ENCODE measurements at regions not wholly inside any gene's neighbourhood (a gene's known extent, or its start where the extent isn't known, plus 50 kb on each side); places are given as distances from the start of the nearest gene placed in this dataset.

- H3K9me3 Mint-ChIP-seq, result no peaks in the 10 kb centered on the region
- no peak overlapping the region for H3K4me3 Mint-ChIP-seq
- no peaks in the 10 kb centered on the region for H3K27me3 Mint-ChIP-seq
- no peaks in the 10 kb centered on the region for H3K4me1 Mint-ChIP-seq
- H3K27ac Mint-ChIP-seq, result no peak overlapping the region
- no peaks in the 10 kb centered on the region for H3K36me3 Mint-ChIP-seq
Measured at GRCh38 chr11:129324533-129325175, 51.0 kb upstream of the BARX2 start.

- H3K4me3 Mint-ChIP-seq, result no peak overlapping the region
- H3K27me3 Mint-ChIP-seq, result no peaks in the 10 kb centered on the region
- no peak overlapping the region for H3K27ac Mint-ChIP-seq
- no peaks in the 10 kb centered on the region for H3K36me3 Mint-ChIP-seq
- no peaks in the 10 kb centered on the region for H3K9me3 Mint-ChIP-seq
- H3K4me1 Mint-ChIP-seq, result no peaks in the 10 kb centered on the region
Measured at GRCh38 chr11:129323896-129324502, 51.6 kb upstream of the BARX2 start.

- H3K9me3 Mint-ChIP-seq, result no peaks in the 10 kb centered on the region
- no peaks in the 10 kb centered on the region for H3K36me3 Mint-ChIP-seq
- peaks cover 5% of the 10 kb centered on the region for H3K4me1 Mint-ChIP-seq
- no peak overlapping the region for H3K4me3 Mint-ChIP-seq
- H3K27me3 Mint-ChIP-seq, result no peaks in the 10 kb centered on the region
- no peak overlapping the region for H3K27ac Mint-ChIP-seq
Measured at GRCh38 chr11:129322941-129323340, 52.7 kb upstream of the BARX2 start.

DNA sequence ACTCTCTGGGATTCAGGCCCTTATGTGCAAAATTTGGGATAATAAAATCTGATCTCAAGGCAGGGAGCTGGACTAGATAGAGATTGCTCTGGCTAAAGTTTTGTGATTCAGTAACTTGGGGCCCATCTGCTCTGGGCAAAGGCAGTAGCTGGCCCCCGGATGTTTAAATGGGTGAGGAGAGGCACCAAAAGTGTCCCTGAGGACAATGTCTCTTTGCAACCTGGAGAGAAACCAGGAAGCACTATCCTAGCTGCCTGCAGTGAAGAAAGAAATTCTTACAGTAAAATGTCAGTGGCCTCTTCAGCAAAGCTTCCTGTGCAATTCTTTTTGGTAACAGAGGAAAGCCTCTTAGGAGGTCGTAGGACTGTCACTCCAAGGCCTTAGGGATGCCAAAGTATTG is 54.6 kb upstream of the BARX2 start:
- H3K27me3 Mint-ChIP-seq, result no peaks in the 10 kb centered on the region
- H3K4me3 Mint-ChIP-seq, result no peak overlapping the region
- H3K4me1 Mint-ChIP-seq, result peaks cover 9% of the 10 kb centered on the region
- H3K36me3 Mint-ChIP-seq, result no peaks in the 10 kb centered on the region
- no peak overlapping the region for H3K27ac Mint-ChIP-seq
- no peaks in the 10 kb centered on the region for H3K9me3 Mint-ChIP-seq

- Mint-ChIP-seq H3K4me3 (no peak overlapping the region), H3K27ac (no peak overlapping the region), H3K27me3 (no peaks in the 10 kb centered on the region), H3K36me3 (no peaks in the 10 kb centered on the region), H3K9me3 (no peaks in the 10 kb centered on the region), H3K4me1 (peaks cover 9% of the 10 kb centered on the region)
Measured at GRCh38 chr11:129320494-129320893, 55.2 kb upstream of the BARX2 start.

GRCh38 chr11:129319751-129320150 is 55.9 kb upstream of the BARX2 start:
- no peak overlapping the region for H3K4me3 Mint-ChIP-seq
- H3K27ac Mint-ChIP-seq, result no peak overlapping the region
- H3K27me3 Mint-ChIP-seq, result no peaks in the 10 kb centered on the region
- H3K9me3 Mint-ChIP-seq, result no peaks in the 10 kb centered on the region
- no peaks in the 10 kb centered on the region for H3K36me3 Mint-ChIP-seq
- peaks cover 9% of the 10 kb centered on the region for H3K4me1 Mint-ChIP-seq

- Mint-ChIP-seq H3K27ac (peak overlapping the region; percentile 18), H3K4me1 (peaks cover 9% of the 10 kb centered on the region), H3K4me3 (no peak overlapping the region), H3K36me3 (no peaks in the 10 kb centered on the region), H3K27me3 (no peaks in the 10 kb centered on the region), H3K9me3 (no peaks in the 10 kb centered on the region)
Measured at GRCh38 chr11:129319201-129319600, 56.4 kb upstream of the BARX2 start.

- Mint-ChIP-seq H3K4me1 (peaks cover 9% of the 10 kb centered on the region), H3K27me3 (no peaks in the 10 kb centered on the region), H3K4me3 (no peak overlapping the region), H3K27ac (no peak overlapping the region), H3K9me3 (no peaks in the 10 kb centered on the region), H3K36me3 (no peaks in the 10 kb centered on the region)
Measured at GRCh38 chr11:129317571-129317970, 58.1 kb upstream of the BARX2 start.

DNA sequence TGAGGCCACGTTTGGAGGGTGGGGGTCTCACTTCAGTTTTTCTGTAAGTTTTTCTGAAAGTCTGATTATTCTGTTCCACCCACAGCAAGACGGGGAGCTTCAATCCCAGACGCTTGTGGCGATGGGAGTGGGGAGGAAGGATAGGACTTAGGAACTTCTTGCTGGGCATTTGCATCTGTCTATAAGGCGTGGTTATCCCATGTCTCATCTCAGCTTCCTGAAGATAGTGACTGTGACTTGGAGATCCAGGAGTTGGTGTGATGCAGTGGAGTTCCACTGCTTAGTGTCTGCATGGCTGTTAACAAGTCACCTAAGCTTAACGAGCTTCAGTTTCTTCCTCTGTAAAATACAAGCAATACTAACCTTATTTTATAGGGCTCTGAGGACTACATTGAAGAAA is 58.9 kb upstream of the BARX2 start:
- Mint-ChIP-seq H3K9me3 (no peaks in the 10 kb centered on the region), H3K27me3 (no peaks in the 10 kb centered on the region), H3K4me1 (peaks cover 9% of the 10 kb centered on the region), H3K27ac (no peak overlapping the region), H3K36me3 (no peaks in the 10 kb centered on the region), H3K4me3 (no peak overlapping the region)

GRCh38 chr11:129315781-129316579 is 59.7 kb upstream of the BARX2 start:
- no peak overlapping the region for H3K4me3 Mint-ChIP-seq
- H3K27ac Mint-ChIP-seq, result peak overlapping the region; percentile 61
- peaks cover 9% of the 10 kb centered on the region for H3K4me1 Mint-ChIP-seq
- no peaks in the 10 kb centered on the region for H3K36me3 Mint-ChIP-seq
- H3K27me3 Mint-ChIP-seq, result no peaks in the 10 kb centered on the region
- H3K9me3 Mint-ChIP-seq, result no peaks in the 10 kb centered on the region

- Mint-ChIP-seq H3K9me3 (no peaks in the 10 kb centered on the region), H3K27ac (no peak overlapping the region), H3K4me3 (no peak overlapping the region), H3K27me3 (no peaks in the 10 kb centered on the region), H3K4me1 (peaks cover 9% of the 10 kb centered on the region), H3K36me3 (no peaks in the 10 kb centered on the region)
Measured at GRCh38 chr11:129314371-129314770, 61.3 kb upstream of the BARX2 start.

- peaks cover 9% of the 10 kb centered on the region for H3K4me1 Mint-ChIP-seq
- no peaks in the 10 kb centered on the region for H3K9me3 Mint-ChIP-seq
- H3K4me3 Mint-ChIP-seq, result no peak overlapping the region
Measured at GRCh38 chr11:129313541-129314297, 61.9 kb upstream of the BARX2 start.

DNA sequence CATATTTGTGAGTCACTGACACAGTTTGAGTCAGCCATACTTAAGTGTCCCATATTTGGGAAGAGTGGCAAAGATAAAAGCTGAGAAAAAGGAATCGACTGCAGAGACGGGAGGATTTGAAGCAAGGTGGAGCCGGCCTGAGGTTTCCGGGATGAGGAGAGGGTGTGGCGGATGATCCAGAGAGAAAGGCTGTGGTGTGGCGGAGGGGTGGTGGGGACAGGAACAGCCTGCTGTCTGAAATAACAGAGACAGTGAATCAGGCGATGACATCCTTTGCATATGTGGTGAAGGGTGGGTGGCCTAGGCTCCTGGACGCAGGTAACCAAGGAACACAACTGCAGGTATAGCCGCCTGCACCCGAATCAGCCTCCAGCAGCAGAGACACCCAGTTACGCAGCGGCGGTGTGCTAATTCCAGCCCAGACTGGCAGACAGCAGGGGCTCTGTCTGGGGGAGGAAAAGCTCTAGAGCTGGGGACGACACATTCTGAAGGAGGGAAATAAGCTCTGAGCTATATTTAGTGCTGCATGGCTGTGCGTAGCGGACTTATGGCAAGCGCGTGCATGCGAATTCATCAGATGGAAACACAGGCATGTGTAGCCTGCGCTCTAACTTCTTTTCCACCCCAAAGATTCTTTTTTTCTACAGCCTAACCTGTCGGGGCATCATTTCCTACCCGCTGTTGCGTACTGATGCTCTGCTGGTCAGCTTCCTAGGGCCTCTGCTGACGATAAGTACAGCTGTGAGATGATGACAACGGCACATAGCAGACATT is 62.7 kb upstream of the BARX2 start:
- Mint-ChIP-seq H3K4me3 (no peak overlapping the region), H3K36me3 (no peaks in the 10 kb centered on the region), H3K9me3 (no peaks in the 10 kb centered on the region), H3K27me3 (no peaks in the 10 kb centered on the region), H3K27ac (no peak overlapping the region), H3K4me1 (peaks cover 4% of the 10 kb centered on the region)

More at GRCh38 chr11:129313541-129314297, 61.9 kb upstream of the BARX2 start:
- H3K27ac Mint-ChIP-seq, result no peak overlapping the region
- H3K27me3 Mint-ChIP-seq, result no peaks in the 10 kb centered on the region
- no peaks in the 10 kb centered on the region for H3K36me3 Mint-ChIP-seq

GRCh38 chr11:129308241-129308865 is 67.3 kb upstream of the BARX2 start:
- no peaks in the 10 kb centered on the region for H3K9me3 Mint-ChIP-seq
- H3K4me3 Mint-ChIP-seq, result no peak overlapping the region
- H3K27ac Mint-ChIP-seq, result no peak overlapping the region
- no peaks in the 10 kb centered on the region for H3K36me3 Mint-ChIP-seq
- H3K27me3 Mint-ChIP-seq, result no peaks in the 10 kb centered on the region
- H3K4me1 Mint-ChIP-seq, result no peaks in the 10 kb centered on the region

- H3K36me3 Mint-ChIP-seq, result no peaks in the 10 kb centered on the region
- no peak overlapping the region for H3K4me3 Mint-ChIP-seq
- H3K4me1 Mint-ChIP-seq, result no peaks in the 10 kb centered on the region
- no peaks in the 10 kb centered on the region for H3K9me3 Mint-ChIP-seq
- no peak overlapping the region for H3K27ac Mint-ChIP-seq
- H3K27me3 Mint-ChIP-seq, result no peaks in the 10 kb centered on the region
Measured at GRCh38 chr11:129307162-129307561, 68.5 kb upstream of the BARX2 start.

All from activated naive CD4-positive, alpha-beta T cell treated with anti-CD3 and anti-CD28 coated beads, Interleukin-2, amount 50 U/mL, for 24 hours (primary cell).